ENCODE measurements at regions not wholly inside any gene's neighbourhood (a gene's known extent, or its start where the extent isn't known, plus 50 kb on each side); places are given as distances from the start of the nearest gene placed in this dataset.

- no peak for TF ChIP-seq POLR2A (IDR thresholded peaks at IDR 0.05; ENCODE audit: low read depth, low read length)
- TF ChIP-seq POLR2AphosphoS5 (IDR thresholded peaks at IDR 0.05; ENCODE audit: low read depth, low read length) = no peak
- no peak for TF ChIP-seq POU2F2 (IDR thresholded peaks at IDR 0.05; ENCODE audit: low read depth, low read length)
- no peak for TF ChIP-seq TAF1 (IDR thresholded peaks at IDR 0.05; ENCODE audit: low read depth, low read length)
- no peak for TF ChIP-seq SPI1 (IDR thresholded peaks at IDR 0.05; ENCODE audit: low read depth, low read length)
These were observed 333.8 kb upstream of the GRIA3 start for GRCh38 chrX:122850326-122850725.
